HG03565 (cell line): ENCODE measurements at regions not wholly inside any gene's neighbourhood (a gene's known extent, or its start where the extent isn't known, plus 50 kb on each side); places are given as distances from the start of the nearest gene placed in this dataset.

Source experiments
- ATAC-seq: cut with Tn5 transposase; IDR thresholded peaks from one replicate; pipeline ENCODE4 v1.9.1; 2021; ENCODE audit warnings: mild to moderate bottlenecking, moderate library complexity; ENCODE audit not compliant: unreplicated experiment

GRCh38 chr9:108386032-108386431 is 469.8 kb downstream of the ACTL7B start:
- no peak for ATAC-seq

GRCh38 chr9:108383796-108384195 is 472.0 kb downstream of the ACTL7B start:
- no peak for ATAC-seq

GRCh38 chr9:108382310-108382709 is 473.5 kb downstream of the ACTL7B start:
- no peak for ATAC-seq

- no peak for ATAC-seq
These were observed 477.9 kb downstream of the ACTL7B start for GRCh38 chr9:108377881-108378280.

GRCh38 chr9:108377382-108377781 is 478.4 kb downstream of the ACTL7B start:
- no peak for ATAC-seq

- no peak for ATAC-seq
These were observed 479.6 kb downstream of the ACTL7B start for GRCh38 chr9:108376140-108376539.

GRCh38 chr9:108374626-108375025 is 481.2 kb downstream of the ACTL7B start:
- ATAC-seq = no peak

- no peak for ATAC-seq
These were observed 488.6 kb downstream of the ACTL7B start for GRCh38 chr9:108367188-108367587.

- no peak for ATAC-seq
These were observed 492.5 kb downstream of the ACTL7B start for GRCh38 chr9:108363311-108363710.

GRCh38 chr9:108360304-108360703 is 495.5 kb downstream of the ACTL7B start:
- ATAC-seq = no peak

- ATAC-seq = no peak
These were observed 499.0 kb downstream of the ACTL7B start for GRCh38 chr9:108356806-108357205.

- ATAC-seq = no peak
These were observed 504.2 kb downstream of the ACTL7B start for GRCh38 chr9:108351571-108351970.

GRCh38 chr9:108347463-108348188 is 508.2 kb downstream of the ACTL7B start:
- no peak for ATAC-seq

- ATAC-seq = no peak
These were observed 510.0 kb downstream of the ACTL7B start for GRCh38 chr9:108345826-108346225.

GRCh38 chr9:108339251-108339650 is 516.5 kb downstream of the ACTL7B start:
- no peak for ATAC-seq

- ATAC-seq = no peak
These were observed 519.2 kb downstream of the ACTL7B start for GRCh38 chr9:108336575-108336974.

- no peak for ATAC-seq
These were observed 522.2 kb downstream of the ACTL7B start for GRCh38 chr9:108333530-108333983.

GRCh38 chr9:108331596-108331995 is 524.2 kb downstream of the ACTL7B start:
- no peak for ATAC-seq

- ATAC-seq = no peak
These were observed 530.4 kb downstream of the ACTL7B start for GRCh38 chr9:108325406-108325805.

- ATAC-seq = no peak
These were observed 532.2 kb downstream of the ACTL7B start for GRCh38 chr9:108323615-108324014.

- no peak for ATAC-seq
These were observed 533.3 kb downstream of the ACTL7B start for GRCh38 chr9:108322326-108323098.

GRCh38 chr9:108316630-108317029 is 539.2 kb downstream of the ACTL7B start:
- no peak for ATAC-seq
